Body of pancreas (tissue), 4 donors: ENCODE measurements at regions not wholly inside any gene's neighbourhood (a gene's known extent, or its start where the extent isn't known, plus 50 kb on each side); places are given as distances from the start of the nearest gene placed in this dataset.

Source experiments
- ATAC-seq: fragments of 150-250 bp; one replicate; pipeline ENCODE4 v1.9.1; 2016
- DNase-seq, 4 donors: peaks; one replicate each; pipeline ENCODE4 v3.0.0-alpha.2; 2019
- H3K27ac ChIP-seq, 4 donors: fragments of 200-600 bp; sonication (generic); 1 replicate in 3 of 4; 2 replicates in 1 of 4; pipeline versions ENCODE4 v1.5.1 to v1.6.1; 2016 to 2019; ENCODE audit warnings: mild to moderate bottlenecking in 1 of 4, mixed read lengths in 1 of 4, moderate library complexity in 1 of 4
- H3K27me3 ChIP-seq, 2 donors: fragments of 200-600 bp; sonication (generic); one replicate each; pipeline ENCODE4 v1.6.0; 2016; ENCODE audit warnings: mild to moderate bottlenecking in 1 of 2
- H3K36me3 ChIP-seq, 2 donors: fragments of 200-600 bp; sonication (generic); replicated peaks in 1 of 2; 2 replicates each; pipeline ENCODE4 v1.5.1; 2016; ENCODE audit warnings: low read depth in 2 of 2; ENCODE audit not compliant: insufficient read depth in 1 of 2
- H3K4me1 ChIP-seq: fragments of 200-600 bp; sonication (generic); one replicate; pipeline ENCODE4 v1.6.0; 2016
- H3K4me3 ChIP-seq, 2 donors: fragments of 200-600 bp; sonication (generic); 1 replicate in 1 of 2; 2 replicates in 1 of 2; pipeline ENCODE4 v1.5.1; 2016 to 2019
- H3K9me3 ChIP-seq, 3 donors: fragments of 200-600 bp; sonication (generic); 1 replicate in 2 of 3; 2 replicates in 1 of 3; pipeline ENCODE4 v1.5.1; 2016
- CTCF ChIP-seq, 7 experiments: fragments of 450-650 bp in 4 of 7; fragments of 200-600 bp in 3 of 7; sonication (generic) in 3 of 7; IDR thresholded peaks; one replicate each; pipeline ENCODE4 v1.5.1; 2016 to 2019; ENCODE audit warnings: antibody characterized with exemption in 7 of 7
- POLR2A ChIP-seq, 3 donors: fragments of 450-650 bp; IDR thresholded peaks; one replicate each; pipeline ENCODE4 v1.6.1; 2016; ENCODE audit warnings: antibody characterized with exemption in 3 of 3, mild to moderate bottlenecking in 2 of 3
- WGBS, 2 donors: methylation state at CpG; one replicate each; pipeline ENCODE4 v1.1.5; 2017; 5-methylcytosine and 5-hydroxymethylcytosine counted together
- intact Hi-C: fragments of 100-400 bp; cut with DNase I; formaldehyde crosslinking; loops from one replicate; pipeline ENCODE4 v1.15.1; 2023

- Histone ChIP-seq H3K36me3 (no peaks in the 10 kb centered on the region), H3K27me3 (no peaks in the 10 kb centered on the region), H3K27ac (no peak overlapping the region), H3K9me3 (no peaks in the 10 kb centered on the region), H3K4me1 (no peaks in the 10 kb centered on the region), H3K4me3 (no peak overlapping the region)
- WGBS, 2 donors, result 62 to 68% methylated on average over 4 of the region's 4 CpGs
- TF ChIP-seq POLR2A (IDR thresholded peaks at IDR 0.05) (no peak), CTCF (IDR thresholded peaks at IDR 0.05) (no peak)
- ATAC-seq (no peak), DNase-seq (no peak)
- intact Hi-C loops, result no loop called here
Observed at GRCh38 chr1:171427852-171428471, 57.4 kb upstream of the PRRC2C start.

- Histone ChIP-seq H3K9me3 (no peaks in the 10 kb centered on the region), H3K27ac (no peak overlapping the region), H3K4me3 (no peak overlapping the region), H3K4me1 (no peaks in the 10 kb centered on the region), H3K36me3 (no peaks in the 10 kb centered on the region), H3K27me3 (no peaks in the 10 kb centered on the region)
- no peak for DNase-seq
- WGBS, 2 donors, result 79% methylated on average over 6 of the region's 6 CpGs
- intact Hi-C loops, result no loop called here
- TF ChIP-seq CTCF (IDR thresholded peaks at IDR 0.05) (no peak), POLR2A (IDR thresholded peaks at IDR 0.05) (no peak)
- ATAC-seq, result no peak
Observed at GRCh38 chr1:171429137-171429536, 56.2 kb upstream of the PRRC2C start.

GRCh38 chr1:171431994-171432393, 53.3 kb upstream of the PRRC2C start:
- Histone ChIP-seq H3K4me3 (no peak overlapping the region), H3K9me3 (no peaks in the 10 kb centered on the region), H3K36me3 (no peaks in the 10 kb centered on the region), H3K27ac (no peak overlapping the region), H3K4me1 (no peaks in the 10 kb centered on the region), H3K27me3 (no peaks in the 10 kb centered on the region)
- ATAC-seq (no peak), DNase-seq (no peak)
- intact Hi-C loops, result no loop called here
- WGBS, 2 donors, result 42 to 80% methylated on average over 1 to 2 of the region's 2 CpGs
- TF ChIP-seq POLR2A (IDR thresholded peaks at IDR 0.05) (no peak), CTCF (IDR thresholded peaks at IDR 0.05) (no peak)

- Histone ChIP-seq H3K4me1 (no peaks in the 10 kb centered on the region), H3K4me3 (no peak overlapping the region), H3K9me3 (no peaks in the 10 kb centered on the region), H3K27ac (no peak overlapping the region), H3K36me3 (no peaks in the 10 kb centered on the region), H3K27me3 (no peaks in the 10 kb centered on the region)
- WGBS, 2 donors, result 85 to 94% methylated on average over 1 of the region's 1 CpG
- intact Hi-C loops, result no loop called here
- TF ChIP-seq POLR2A (IDR thresholded peaks at IDR 0.05) (no peak), CTCF (IDR thresholded peaks at IDR 0.05) (no peak)
- DNase-seq, result no peak
- ATAC-seq, result no peak
Observed at GRCh38 chr1:171432473-171432872, 52.9 kb upstream of the PRRC2C start.

- intact Hi-C loops, result no loop called here
- Histone ChIP-seq H3K36me3 (no peaks in the 10 kb centered on the region), H3K9me3 (no peaks in the 10 kb centered on the region), H3K27me3 (no peaks in the 10 kb centered on the region), H3K27ac (no peak overlapping the region), H3K4me1 (no peaks in the 10 kb centered on the region), H3K4me3 (no peak overlapping the region)
- ATAC-seq (no peak), DNase-seq (no peak)
- WGBS, 2 donors, result 69 to 76% methylated on average over 2 of the region's 2 CpGs
- TF ChIP-seq POLR2A (IDR thresholded peaks at IDR 0.05) (no peak), CTCF (IDR thresholded peaks at IDR 0.05) (no peak)
Observed at GRCh38 chr1:171433451-171433850, 51.9 kb upstream of the PRRC2C start.
